ENCODE measurements at regions not wholly inside any gene's neighbourhood (a gene's known extent, or its start where the extent isn't known, plus 50 kb on each side); places are given as distances from the start of the nearest gene placed in this dataset.

GRCh38 chr11:119552106-119552485 lies 129.1 kb upstream of the THY1 start:
- no peak for TF ChIP-seq CTCF (IDR thresholded peaks at IDR 0.05)

DNA sequence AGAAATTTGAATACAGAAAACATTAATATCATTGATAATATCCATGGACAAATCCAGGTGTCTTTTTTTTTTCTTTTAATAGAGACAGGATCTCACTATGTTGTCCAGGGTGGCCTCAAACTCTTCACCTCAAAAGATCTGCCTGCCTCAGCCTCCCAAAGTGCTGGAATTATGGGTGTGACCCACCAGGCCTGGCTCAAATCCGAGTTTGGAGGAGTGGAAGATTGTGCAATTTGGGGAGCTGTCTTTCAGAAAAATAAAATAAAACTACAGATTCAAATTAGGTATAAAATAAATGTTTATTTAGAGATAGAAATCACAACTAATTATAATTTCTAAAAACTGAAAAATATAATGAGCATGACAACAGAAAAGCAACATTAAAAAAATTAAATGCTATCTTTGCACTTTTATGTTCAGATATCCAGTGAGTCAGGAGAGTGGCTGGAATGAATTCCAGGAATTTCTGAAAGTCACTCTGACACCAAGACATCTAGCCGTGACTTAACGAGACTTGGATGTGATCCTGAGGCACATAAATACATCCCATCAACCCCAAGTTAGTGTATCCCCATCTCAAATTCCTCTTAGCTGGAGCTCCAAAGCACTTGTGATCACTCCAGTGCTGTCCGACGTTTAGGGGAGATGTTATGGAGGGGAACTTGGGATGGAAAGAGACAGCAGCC lies 128.6 kb upstream of the THY1 start:
- no peak for TF ChIP-seq CTCF (IDR thresholded peaks at IDR 0.05)

DNA sequence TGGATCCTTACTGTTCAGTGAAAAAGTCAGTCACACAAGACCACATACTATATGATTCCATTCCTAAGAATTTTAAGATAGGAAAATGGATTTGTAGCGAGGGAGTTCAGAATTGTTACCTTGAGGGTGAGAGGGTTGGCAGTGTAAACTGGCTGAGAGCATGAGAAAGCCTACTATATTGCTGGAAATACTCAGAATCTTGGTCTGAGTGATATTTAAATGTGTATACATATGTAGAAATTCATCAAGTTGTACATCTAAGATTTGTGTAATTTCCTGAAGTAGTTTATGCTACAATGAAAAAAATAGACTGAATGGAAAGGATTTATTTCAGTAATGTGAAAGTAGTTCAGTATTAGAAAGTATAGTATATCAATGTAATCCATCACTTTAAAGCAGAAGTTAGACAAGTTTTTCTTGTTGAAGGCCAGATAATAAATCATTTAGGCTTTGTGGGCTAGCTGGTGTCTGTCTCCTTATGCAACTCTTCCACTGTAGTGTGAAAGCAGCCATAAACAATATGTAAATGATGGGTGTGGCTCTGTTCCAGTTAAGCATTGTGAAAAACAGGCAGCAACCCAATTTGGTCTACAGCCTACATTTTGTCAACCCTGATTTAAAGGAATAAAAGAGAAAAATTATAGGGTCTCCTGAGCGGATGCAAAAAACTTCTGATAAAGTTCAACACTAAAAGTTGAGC lies 127.2 kb upstream of the THY1 start:
- TF ChIP-seq CTCF (IDR thresholded peaks at IDR 0.05) = no peak

- TF ChIP-seq CTCF (IDR thresholded peaks at IDR 0.05) = no peak
Measured at GRCh38 chr11:119547511-119547910, 124.5 kb upstream of the THY1 start.

- TF ChIP-seq CTCF (IDR thresholded peaks at IDR 0.05) = no peak
Measured at GRCh38 chr11:119545978-119546915, 123.3 kb upstream of the THY1 start.

- TF ChIP-seq CTCF (IDR thresholded peaks at IDR 0.05) = no peak
Measured at GRCh38 chr11:119540370-119541125, 117.6 kb upstream of the THY1 start.

GRCh38 chr11:119539583-119539982 lies 116.6 kb upstream of the THY1 start:
- TF ChIP-seq CTCF (IDR thresholded peaks at IDR 0.05) = no peak

Data from LNCAP (cell line).